ACHN (cell line): ENCODE measurements at regions not wholly inside any gene's neighbourhood (a gene's known extent, or its start where the extent isn't known, plus 50 kb on each side); places are given as distances from the start of the nearest gene placed in this dataset.
"Not testable (repeated sequence)": the region's sequence is repeated elsewhere in the genome, so short reads cannot be mapped to it uniquely, and the experiment has no call there.

Experiments
- DNase-seq: peaks from one replicate; pipeline ENCODE4 v3.0.0-alpha.2; 2015
- in situ Hi-C: cut with HindIII; loops from 2 replicates; pipeline ENCODE4 v1.10.0; 2017; ENCODE audit warnings: low sequenced_read_pairs, low pct_ligation_motif_present, low pct_unique_long_range_greater_than_20kb

DNA sequence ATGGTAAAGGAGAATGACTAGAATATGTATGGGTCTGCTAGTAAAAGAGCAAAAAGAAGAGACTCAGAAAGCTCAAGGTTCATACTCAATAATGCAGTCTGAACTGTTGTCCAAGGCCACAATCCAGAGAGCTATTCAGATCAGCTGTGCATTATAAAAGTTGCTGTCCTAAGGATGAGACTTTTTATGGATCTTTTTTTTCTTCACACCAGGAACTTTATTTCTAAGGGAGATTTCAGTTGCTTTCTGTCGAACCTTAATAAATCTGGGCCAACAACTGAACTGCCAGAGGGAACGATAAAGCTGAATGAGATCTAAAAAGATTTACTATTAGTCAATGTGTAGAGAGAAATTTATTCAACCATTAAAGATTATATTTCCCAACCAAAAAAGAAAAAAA, 948.3 kb upstream of the NOVA1 start:
- in situ Hi-C loops: no loop called here
- no peak for DNase-seq

DNA sequence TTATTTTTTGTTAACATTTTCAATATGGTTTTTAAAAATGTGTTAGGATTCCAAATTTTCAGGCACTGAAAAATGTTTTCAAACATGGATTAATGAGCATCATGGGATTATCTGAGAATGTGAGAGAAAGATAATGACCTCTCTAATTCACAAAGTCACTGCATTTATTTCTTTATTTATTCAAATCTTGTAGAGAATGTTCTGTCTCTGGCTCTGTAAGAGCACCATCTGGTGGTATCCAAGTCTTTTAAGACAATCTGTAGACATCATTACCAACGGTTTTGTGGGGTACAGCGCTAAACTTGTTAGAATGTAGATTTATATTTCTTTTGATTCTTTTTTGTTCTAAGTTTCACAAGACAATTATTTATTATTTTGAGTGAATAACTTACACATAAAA, 956.0 kb upstream of the NOVA1 start:
- DNase-seq: peak; percentile 11
- in situ Hi-C loops: no loop called here

DNA sequence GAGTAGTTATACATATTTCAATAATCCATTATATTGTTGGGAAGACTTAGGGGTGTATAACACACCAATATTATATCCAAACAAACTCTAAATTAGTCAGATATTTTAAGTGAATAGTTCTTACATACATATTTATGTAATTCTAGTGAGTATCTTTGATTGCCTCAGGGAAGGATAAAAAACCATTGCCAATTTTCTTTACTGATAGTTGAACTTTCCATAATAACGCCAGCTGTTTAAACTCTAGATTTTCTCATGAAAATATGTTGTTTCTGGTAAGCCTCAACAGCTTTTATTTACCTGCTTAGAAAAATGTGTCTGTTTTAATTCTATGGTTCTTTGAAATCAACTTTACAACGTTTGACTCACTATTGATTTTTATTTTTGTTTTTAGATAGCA, 959.6 kb upstream of the NOVA1 start:
- in situ Hi-C loops: no loop called here

DNA sequence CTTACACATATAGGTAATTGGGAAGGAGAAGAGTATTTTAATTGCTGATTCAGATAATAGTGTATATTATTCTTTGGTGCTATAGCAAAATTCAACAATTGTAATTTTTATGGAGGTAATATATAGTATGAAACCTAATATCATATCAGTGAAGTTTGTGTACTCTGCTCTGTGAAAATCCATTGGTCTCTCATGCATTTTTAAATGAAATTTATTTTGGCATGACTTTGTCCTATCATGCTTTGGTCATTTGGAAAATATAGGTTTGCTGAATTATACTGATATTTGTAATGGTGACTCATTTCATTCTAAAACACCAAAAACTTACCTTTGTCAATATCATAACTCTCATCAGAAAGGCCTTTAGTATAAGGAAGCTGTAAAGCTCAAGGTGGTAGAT, 962.0 kb upstream of the NOVA1 start:
- in situ Hi-C loops: no loop called here
- DNase-seq: no peak

More for the DNA sequence above, 959.6 kb upstream of the NOVA1 start:
- DNase-seq: no peak

DNA sequence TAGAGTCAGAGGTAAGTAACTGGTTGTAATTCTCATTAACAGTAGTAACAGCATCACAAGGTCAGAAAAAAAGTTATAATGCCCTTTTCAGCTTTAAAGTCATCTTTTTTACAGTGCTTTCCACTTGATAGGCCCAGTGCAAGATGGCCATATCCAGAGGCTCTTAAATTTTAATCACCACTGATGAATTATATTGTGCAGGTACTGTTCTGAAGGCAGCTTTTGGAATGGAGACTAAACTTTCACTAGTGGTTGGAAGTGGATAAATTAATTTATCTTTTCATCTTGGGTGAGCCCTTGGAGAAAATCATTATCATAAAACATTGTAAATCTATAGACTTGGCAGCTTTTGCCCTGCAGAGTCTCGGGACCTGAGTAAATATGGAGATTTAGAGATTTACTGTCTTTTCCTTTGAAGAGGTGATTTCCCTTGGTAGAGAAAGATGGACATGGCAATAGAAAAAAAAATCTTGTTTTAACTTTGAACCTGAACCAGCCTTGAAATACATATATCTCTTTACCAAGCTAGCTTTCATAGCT, 969.1 kb upstream of the NOVA1 start:
- in situ Hi-C loops: no loop called here
- no peak for DNase-seq

DNA sequence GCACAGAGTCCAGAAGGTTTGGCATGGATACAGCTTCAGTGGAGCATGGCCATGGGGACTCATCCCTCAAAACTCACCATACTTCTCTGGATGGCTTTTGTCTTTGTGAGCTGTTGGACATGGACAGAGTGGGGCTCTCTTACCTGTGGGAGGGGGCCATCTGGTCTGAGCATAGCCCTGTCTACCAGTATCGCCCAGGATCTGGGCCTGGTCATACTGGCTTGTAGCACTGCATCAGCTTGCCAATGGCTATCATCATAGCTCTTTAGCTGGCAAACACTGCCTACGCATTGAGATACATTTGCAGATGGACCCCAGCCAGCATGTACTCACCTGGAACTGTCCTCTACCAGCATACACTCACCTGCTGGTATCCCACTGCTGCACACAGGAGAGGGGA, 975.2 kb upstream of the NOVA1 start:
- DNase-seq: no peak
- in situ Hi-C loops: no loop called here

DNA sequence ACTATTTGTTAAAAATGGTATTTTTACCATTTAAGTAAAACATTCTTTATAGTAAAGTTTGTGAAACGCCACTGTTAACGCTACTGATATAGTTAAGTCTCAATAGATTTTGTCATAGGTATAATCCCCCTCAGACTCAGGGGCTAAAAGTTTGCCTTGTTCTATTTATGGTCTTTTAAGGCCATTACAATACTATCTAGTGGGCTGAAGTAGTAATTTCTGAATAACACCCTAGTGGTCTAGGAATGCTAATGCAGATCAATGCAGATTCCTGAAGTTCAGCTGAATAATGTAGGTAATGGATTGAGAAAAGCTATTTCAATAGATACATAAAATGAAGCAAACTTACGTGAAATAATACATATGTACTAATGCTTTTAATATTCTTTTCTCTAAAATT, 989.3 kb upstream of the NOVA1 start:
- in situ Hi-C loops: no loop called here
- no peak for DNase-seq

DNA sequence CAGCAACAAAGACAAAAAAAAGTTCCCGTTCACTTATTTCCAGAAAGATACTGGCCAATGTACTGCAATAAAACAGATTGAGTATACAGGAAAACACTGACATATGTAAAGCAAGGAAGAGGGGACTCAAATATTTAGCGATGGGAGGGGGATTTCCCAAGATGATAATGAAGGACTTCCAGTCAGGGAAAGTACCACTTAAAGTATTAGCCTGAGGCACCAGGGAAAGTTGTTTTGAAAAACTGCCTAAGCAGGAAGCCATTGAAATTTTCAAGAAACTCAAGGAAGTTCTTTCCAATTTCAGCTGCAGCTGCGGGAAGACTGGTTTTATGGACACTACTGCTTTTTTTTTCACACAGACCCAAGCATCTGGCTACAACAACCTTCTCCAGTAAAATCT, 1007.4 kb upstream of the NOVA1 start:
- DNase-seq: no peak
- in situ Hi-C loops: no loop called here

DNA sequence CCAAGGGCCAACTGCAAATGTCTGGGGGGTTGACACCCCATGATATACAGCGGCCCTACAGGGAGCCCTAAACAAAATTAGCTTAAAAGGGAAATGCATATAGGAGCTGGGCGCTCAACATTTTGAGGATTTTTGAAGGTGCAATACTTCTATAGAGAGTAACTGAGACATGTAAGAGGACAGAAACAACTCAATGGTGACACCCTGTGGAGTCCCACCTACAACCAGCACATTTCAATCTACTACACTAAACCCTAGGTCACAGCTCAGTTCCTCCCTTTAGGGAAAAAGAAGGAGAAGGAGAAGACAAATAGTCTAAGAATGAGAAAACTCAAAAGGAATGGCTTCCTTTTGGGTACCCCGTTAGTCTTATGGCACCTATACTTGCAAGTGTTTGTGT, 1010.5 kb upstream of the NOVA1 start:
- in situ Hi-C loops: no loop called here
- no peak for DNase-seq

DNA sequence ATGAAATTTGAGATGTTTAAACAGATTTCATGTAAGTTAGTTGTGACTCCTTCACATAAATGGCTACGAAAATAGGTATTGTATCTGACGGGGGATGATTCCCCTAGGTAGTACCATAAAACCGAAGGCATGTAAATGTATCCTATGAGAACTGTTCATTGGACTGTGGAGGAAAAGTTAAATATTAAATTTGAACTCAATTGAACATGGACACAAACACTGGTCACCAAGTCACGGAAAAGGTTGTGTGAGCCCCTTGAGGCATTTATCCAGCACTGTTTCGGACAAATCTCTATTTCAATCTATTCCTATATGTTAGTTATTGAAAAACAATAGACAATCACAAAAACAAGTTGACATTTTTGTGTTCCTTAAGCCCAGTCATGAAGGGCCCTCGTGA, 1014.3 kb upstream of the NOVA1 start:
- in situ Hi-C loops: no loop called here
- DNase-seq: no peak

DNA sequence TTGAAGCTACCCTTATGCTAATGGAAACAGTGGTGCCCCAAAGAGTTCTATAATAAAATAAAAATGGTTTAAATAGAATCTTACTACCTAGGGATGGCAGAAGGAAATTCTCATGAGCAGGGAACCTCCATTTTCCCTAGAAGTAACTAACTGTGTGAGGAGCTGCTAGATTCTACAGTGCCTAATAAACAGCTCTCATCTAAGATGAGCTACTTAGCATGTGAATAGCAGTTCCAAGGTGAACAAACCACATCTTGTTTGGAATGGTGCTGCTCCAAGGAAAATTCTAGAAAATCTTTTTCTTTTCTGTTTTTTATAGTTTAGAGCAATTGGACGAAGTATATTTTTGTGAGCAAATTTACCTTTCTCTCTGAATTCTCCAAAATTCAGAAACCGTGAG, 1015.3 kb upstream of the NOVA1 start:
- in situ Hi-C loops: no loop called here
- no peak for DNase-seq

DNA sequence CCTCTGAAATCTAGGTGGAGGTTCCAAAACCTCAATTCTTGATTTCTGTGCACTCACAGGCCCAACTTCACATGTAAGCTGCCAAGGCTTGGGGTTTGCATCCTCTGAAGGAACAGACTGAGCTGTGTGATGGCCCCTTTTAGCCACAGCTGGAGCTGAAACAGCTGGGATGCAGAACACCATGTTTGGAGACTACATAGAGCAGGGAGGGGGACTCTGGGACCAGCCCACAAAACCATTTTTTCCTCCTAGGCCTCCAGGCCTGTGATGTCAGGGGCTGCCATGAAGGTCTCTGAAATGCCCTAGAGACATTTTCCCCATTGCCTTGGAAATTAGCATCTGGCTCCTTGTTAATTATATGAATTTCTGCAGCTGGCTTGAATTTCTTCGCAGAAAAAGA, 1025.9 kb upstream of the NOVA1 start:
- no peak for DNase-seq
- in situ Hi-C loops: no loop called here

DNA sequence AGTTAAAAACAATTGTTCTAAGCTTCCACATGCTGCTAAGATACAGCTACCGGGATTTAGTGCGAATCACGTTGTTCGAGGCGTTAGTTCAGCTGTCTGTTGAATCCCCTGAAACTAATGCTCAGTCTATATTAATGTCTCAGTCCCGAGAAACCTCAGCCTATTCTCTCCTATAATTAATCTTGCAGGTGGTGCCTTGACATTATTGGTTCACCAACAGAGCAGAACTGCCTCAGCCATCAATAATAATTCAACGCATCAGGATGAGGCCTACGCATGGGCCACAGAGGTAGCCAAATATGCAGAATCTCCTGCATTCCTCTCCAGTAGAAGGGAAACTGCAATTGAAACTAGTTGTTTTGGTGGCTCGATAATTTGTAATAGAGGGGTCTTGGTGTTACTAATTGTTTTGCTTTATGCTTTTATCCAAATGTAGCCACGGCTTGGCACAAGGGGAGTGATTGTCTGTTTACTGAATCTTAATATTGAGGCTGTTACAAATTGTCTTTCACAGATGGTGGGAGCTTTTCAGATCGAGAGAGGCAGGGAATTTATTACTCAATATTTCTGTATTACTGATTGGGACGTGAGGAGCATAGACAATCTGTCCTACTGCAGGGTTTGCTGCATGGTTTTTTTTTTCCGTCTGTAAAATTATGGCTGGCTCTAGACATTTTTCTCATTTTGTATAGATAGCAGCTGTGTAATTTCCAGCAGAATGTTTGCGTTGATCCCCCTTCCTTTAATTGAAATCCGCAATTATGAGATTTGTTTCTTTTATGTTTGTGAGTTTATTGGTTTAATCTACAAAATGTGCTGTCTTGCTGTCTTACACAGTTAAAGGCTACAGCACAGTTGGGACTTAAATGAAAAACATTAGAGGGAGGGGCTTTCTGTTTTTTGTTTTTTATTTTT, 1036.5 kb upstream of the NOVA1 start:
- no peak for DNase-seq
- in situ Hi-C loops: no loop called here

DNA sequence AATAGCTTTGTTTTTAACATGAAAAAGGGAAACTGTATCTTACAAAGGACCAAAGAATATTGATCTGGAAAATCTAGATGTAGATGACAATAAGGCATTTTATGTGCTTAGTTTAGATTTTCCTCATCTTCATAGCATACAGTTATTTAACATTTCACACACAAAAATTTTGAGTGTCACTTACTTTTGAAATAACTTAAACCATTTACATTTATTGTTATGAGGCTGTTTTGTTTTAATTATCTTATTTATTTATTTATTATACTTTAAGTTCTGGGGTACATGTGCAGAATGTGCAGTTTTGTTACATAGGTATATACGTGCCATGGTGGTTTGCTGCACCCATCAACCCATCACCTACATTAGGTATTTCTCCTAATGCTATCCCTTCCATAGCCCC, 1042.9 kb upstream of the NOVA1 start:
- DNase-seq, in situ Hi-C loops: not testable (repeated sequence)

DNA sequence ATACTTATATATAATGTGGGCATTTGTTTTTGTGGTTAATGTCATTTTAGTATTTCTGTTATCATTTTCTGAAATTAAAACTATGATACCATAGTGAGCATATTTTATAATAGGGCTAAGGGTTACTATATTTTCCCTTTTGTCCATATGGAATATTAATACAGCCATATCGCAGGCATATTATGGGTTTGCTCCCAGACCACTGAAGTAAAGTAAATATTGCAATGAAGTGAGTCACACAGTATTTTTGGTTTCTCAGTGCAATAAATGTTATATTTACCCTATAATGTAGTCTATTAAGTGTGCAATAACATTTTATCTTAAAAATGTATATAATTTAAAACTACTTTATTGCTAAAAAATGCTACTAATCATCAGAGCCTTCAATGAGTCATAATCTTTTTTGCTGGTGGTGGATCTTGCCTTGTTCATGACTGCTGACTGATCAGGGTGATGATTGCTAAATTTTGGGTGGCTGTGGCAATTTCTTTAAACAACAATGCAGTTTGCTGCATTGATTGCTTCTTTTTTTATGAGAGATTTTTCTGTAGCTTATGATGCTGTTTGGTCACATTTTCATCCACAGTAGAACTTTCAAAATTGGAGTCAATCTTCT, 1044.5 kb upstream of the NOVA1 start:
- in situ Hi-C loops: no loop called here
- DNase-seq: no peak

DNA sequence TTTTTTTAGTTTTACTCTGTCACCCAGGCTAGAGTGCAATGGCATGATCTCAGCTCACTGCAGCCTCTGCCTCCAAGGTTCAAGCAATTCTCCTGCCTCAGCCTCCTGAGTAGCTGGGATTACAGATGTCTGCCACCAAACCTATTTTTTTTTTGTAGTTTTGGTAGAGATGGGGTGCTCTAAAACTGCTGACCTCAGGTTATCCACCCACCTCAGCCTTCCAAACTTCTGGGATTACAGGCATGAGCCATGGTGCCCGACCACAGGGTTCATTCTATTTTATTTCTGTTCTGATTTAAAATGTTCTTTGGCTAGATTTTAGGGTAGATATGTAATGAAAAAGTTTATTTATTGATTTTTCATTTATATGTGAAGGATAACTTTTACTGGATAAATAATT, 1062.8 kb upstream of the NOVA1 start:
- in situ Hi-C loops: no loop called here
- no peak for DNase-seq

DNA sequence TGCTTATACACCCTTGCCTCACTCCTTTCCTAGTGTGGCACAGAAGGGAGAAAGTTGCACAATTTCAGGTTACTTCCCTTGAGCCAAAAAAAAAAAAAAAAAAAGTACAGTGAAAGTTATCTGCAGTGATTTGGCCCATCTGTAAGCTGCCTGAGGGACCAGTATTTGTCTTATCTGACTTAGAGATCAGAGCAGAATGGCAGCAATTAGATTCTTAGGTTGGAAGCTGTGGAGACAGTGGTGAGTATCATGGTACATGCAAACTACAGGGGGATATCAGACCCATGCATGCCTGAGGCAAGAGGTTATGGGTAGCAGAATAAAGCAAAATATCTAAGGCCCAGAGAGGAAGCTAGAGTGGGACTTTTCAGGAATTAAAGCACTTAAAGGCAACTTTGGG, 1070.7 kb upstream of the NOVA1 start:
- no peak for DNase-seq
- in situ Hi-C loops: no loop called here

DNA sequence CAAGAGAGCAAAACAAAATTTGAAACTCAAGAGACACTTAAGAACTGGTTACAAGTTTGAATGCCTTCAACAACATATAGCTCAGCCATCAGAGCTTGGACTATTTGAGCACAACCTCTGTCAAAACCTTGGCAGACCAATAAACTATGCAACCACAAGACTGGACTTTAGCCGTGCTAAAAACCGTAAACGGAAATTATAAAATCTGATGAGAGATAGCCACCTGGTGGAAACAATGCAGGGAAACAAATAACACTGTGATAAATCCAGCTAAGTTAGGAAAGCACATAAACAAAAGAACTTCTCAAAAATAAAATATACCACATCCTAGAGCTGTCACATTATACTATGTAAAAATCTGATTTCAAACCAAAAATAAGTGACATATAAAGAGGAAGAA, 1074.2 kb upstream of the NOVA1 start:
- in situ Hi-C loops: no loop called here
- no peak for DNase-seq

DNA sequence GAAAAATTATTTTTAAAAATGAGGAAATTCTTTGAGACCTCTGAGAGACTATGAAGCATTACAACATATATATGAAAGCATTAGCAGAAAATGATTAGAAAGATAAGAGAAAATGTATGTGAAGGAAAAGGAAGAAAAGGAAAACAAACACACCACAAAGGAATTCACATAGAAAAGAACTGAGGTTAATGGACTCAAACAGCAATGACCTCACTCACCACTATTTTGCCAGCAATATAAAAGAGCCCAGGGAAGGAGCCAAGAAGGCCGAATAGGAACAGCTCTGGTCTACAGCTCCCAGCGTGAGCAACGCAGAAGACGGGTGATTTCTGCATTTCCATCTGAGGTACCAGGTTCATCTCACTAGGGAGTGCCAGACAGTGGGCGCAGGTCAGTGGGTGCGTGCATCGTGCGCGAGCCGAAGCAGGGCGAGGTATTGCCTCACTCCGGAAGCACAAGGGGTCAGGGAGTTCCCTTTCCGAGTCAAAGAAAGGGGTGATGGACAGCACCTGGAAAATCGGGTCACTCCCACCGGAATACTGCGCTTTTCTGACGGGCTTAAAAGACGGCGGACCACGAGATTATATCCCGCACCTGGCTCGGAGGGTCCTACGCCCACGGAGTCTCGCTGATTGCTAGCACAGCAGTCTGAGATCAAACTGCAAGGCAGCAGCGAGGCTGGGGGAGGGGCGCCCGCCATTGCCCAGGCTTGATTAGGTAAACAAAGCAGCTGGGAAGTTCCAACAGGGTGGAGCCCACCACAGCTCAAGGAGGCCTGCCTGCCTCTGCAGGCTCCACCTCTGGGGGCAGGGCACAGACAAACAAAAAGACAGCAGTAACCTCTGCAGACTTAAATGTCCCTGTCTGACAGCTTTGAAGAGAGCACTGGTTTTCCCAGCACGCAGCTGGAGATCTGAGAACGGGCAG, 1075.2 kb upstream of the NOVA1 start:
- DNase-seq, in situ Hi-C loops: not testable (repeated sequence)
